ENCODE measurements at regions not wholly inside any gene's neighbourhood (a gene's known extent, or its start where the extent isn't known, plus 50 kb on each side); places are given as distances from the start of the nearest gene placed in this dataset.

DNA sequence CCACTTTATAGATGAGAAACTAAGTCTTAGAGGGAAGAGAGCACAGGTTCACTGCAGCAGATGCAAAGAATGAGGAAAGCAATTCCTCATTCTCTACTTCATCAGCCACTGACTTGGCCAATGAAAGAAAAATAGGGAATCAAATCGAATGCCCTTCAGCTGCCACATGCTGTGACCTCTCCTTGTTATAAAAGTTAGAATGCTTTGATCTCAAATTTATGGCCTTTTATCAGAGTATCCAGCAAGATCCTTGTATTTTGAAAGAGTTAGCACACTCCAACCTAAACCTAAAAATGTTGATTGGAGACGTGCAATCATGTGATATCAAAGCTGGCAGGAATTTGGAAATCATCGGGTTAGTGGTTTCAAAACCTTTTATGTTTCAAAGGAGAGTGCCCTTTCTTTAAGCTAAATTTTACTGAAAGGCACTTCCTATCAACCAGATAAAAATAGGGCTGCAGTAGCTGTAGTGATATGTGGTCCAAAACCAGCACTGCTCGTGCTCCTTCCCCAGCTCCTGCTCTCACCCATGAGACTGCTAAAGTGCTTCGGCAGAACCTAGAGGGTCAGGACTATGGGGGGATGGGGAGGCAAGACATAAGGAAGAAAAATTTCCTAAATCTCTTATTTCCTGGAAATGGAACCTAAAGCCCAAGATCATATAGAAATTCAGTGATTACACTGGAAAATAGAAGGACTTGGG lies 617.0 kb downstream of the PYDC2 start:
- Histone ChIP-seq H3K9me3 (ENCODE audit: control insufficient read depth, low read length) (no peaks in the 10 kb centered on the region), H3K4me1 (ENCODE audit: control insufficient read depth, insufficient read depth, low read length, poor library complexity, severe bottlenecking) (no peaks in the 10 kb centered on the region), H3K36me3 (ENCODE audit: control insufficient read depth, insufficient read depth, low read length) (no peaks in the 10 kb centered on the region), H3K27ac (ENCODE audit: low read depth, low read length, severe bottlenecking) (no peak overlapping the region), H3K4me3 (ENCODE audit: extremely low read depth, insufficient read depth, low read length, poor library complexity, severe bottlenecking) (no peak overlapping the region)
- WGBS, 2 experiments (ENCODE audit: insufficient coverage in 2 of 2): 92% methylated on average over 3 of the region's 5 CpGs; no CpG with 5 or more reads in 1 of the 2 experiments

- H3K4me3 ChIP-seq (ENCODE audit: extremely low read depth, insufficient read depth, low read length, poor library complexity, severe bottlenecking): no peak overlapping the region
- H3K4me1 ChIP-seq (ENCODE audit: control insufficient read depth, insufficient read depth, low read length, poor library complexity, severe bottlenecking): no peaks in the 10 kb centered on the region
- H3K9me3 ChIP-seq (ENCODE audit: control insufficient read depth, low read length): no peaks in the 10 kb centered on the region
- no peaks in the 10 kb centered on the region for H3K36me3 ChIP-seq (ENCODE audit: control insufficient read depth, insufficient read depth, low read length)
- H3K27ac ChIP-seq (ENCODE audit: low read depth, low read length, severe bottlenecking): no peak overlapping the region
- 80% methylated on average over 1 of the region's 1 CpG; no CpG with 5 or more reads in 1 of the 2 experiments for WGBS, 2 experiments (ENCODE audit: insufficient coverage in 2 of 2)
Measured at GRCh38 chr3:192079098-192079497, 618.1 kb downstream of the PYDC2 start.

GRCh38 chr3:192080336-192080735 lies 619.4 kb downstream of the PYDC2 start:
- Histone ChIP-seq H3K27ac (ENCODE audit: low read depth, low read length, severe bottlenecking) (no peak overlapping the region), H3K36me3 (ENCODE audit: control insufficient read depth, insufficient read depth, low read length) (no peaks in the 10 kb centered on the region), H3K9me3 (ENCODE audit: control insufficient read depth, low read length) (no peaks in the 10 kb centered on the region), H3K4me1 (ENCODE audit: control insufficient read depth, insufficient read depth, low read length, poor library complexity, severe bottlenecking) (no peaks in the 10 kb centered on the region), H3K4me3 (ENCODE audit: extremely low read depth, insufficient read depth, low read length, poor library complexity, severe bottlenecking) (no peak overlapping the region)
- no CpG with 5 or more reads among the region's 1 CpG for WGBS, 2 experiments (ENCODE audit: insufficient coverage in 2 of 2)

- Histone ChIP-seq H3K9me3 (ENCODE audit: control insufficient read depth, low read length) (no peaks in the 10 kb centered on the region), H3K27ac (ENCODE audit: low read depth, low read length, severe bottlenecking) (no peak overlapping the region), H3K4me3 (ENCODE audit: extremely low read depth, insufficient read depth, low read length, poor library complexity, severe bottlenecking) (no peak overlapping the region), H3K4me1 (ENCODE audit: control insufficient read depth, insufficient read depth, low read length, poor library complexity, severe bottlenecking) (no peaks in the 10 kb centered on the region), H3K36me3 (ENCODE audit: control insufficient read depth, insufficient read depth, low read length) (no peaks in the 10 kb centered on the region)
- WGBS, 2 experiments (ENCODE audit: insufficient coverage in 2 of 2): 83 to 84% methylated on average over 1 to 4 of the region's 5 CpGs
Measured at GRCh38 chr3:192082730-192083660, 622.0 kb downstream of the PYDC2 start.
